DMS 273 treated with DMSO at 0.1 percent for 48 hours (cell line): ENCODE measurements at regions not wholly inside any gene's neighbourhood (a gene's known extent, or its start where the extent isn't known, plus 50 kb on each side); places are given as distances from the start of the nearest gene placed in this dataset.
"Not testable (repeated sequence)": the region's sequence is repeated elsewhere in the genome, so short reads cannot be mapped to it uniquely, and the experiment has no call there.

Experiments used
- DNase-seq: peaks from one replicate; lab custom pipeline; 2025; lab: John Stamatoyannopoulos, UW

DNA sequence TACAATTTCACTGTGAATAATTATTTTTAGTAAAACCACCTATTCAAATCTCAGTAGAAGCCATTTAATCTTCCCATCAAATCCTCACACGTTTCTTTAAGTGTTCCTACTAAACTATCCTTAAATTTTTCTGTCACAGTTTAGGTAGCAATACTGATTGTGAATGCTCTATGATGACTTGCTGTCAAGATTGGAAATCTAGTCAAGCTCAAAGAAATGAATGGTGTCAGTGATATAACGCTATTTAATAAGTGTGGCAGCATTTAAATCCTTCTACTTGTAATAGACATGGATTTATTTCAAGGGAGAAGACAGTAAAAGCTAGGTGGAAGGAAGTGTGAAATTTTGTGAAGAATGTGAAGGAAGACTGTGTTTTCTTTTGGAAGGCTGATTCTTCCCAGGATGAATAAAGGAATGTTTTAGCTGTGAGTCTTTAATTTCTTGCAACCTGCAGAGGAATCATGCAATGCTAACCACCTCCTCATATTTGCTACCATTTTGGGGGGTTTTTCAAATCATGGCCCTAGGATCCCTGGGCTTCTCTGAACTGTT lies 936.7 kb upstream of the NEGR1 start:
- no peak for DNase-seq

DNA sequence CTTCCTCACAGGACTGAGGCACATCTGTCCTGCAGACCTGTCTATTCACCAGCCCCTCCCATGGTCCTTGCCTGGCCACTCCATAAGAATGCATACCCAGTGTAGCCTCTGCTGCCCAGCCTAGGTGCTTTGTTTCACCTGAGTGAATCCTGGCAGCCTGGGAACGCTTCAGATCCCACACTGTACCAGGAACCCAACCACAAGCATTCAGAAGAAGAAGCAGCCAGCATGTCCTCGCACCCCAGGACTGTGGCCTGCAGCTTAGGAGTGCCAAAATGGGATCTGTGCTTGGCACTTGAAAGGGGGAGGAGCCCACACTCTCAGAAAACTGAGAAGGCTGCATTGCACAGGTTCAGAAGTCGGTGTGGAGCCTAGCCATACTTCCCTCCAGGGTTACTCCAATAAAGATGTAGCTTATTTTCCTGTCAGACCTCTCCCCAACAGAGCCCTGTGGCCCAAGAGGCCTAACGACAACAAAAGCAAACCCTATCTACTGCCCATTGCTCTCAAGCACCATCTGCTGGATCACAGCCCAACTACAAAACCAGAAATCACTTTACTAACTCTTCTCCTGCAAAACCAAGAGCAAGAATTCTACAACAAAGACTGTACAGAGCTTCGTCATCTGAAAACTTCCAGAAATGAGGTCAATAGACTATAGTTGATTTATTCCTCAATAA lies 923.1 kb upstream of the NEGR1 start:
- no peak for DNase-seq

DNA sequence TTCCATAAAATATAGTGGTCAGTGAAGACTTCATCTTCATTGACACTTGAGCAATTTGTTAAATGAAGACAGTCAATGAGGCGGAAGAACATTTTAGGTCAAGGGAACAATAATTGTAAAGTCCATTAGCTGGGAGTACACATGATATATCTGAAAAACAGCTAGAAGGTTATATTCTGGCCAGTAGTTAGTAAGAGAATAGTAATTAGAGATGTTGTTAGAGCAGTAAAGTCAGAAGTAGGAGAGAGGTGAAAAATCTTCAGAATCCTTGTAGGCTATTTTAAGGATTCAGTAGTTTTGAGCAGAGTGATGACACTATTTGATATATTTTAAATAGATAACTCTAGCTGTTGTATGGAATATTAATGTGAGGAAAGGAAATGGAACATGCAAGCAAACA lies 915.6 kb upstream of the NEGR1 start:
- no peak for DNase-seq

DNA sequence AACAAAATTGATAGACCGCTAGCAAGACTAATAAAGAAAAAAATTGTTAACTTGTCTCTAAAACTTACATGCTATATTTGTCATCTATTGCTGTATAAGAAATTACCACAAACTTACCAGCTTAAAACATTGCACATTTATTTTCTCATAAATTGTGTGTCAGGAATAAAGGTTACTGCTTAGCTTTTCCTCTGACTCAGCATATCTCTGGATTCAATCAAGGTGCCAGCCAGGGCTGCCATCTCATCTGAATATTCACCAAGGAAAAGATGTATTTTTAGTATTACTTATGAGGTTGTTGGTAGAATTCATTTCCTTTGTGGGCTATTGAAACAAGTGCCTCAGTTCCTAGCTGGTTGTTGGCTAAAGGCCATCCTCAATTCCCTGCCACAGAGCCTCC lies 912.6 kb upstream of the NEGR1 start:
- no peak for DNase-seq

DNA sequence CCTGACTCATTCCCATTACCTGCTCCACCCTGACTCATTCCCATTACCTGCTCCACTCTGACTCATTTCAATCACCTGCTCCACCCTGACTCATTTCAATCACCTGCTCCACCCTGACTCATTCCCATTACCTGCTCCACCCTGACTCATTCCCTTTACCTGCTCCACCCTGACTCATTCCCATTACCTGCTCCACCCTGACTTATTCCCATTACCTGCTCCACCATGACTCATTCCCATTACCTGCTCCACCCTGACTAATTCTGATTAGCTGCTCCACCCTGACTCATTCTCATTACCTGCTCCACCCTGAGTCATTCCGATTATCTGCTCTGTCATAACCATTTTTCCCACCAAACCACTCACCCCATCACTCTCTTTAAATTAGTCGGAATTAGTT lies 901.2 kb upstream of the NEGR1 start:
- DNase-seq: not testable (repeated sequence)

DNA sequence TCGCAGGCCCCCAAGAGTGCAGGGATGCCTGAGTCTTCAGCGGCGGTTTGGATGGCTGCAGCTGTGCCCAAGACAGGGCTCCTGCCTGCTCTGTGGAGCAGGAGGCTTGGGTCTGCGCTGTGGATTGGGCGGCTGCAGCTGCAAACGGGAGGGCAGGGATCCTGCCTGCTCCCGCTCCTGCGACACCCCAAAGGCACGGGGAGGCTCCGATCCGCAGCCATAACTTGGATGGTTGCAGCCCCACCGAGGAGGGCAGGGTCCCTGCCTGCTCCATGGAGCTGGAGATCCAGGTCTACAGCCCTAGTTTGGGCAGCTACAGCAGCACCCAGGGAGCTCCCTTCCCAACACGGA lies 898.8 kb upstream of the NEGR1 start:
- DNase-seq: no peak

DNA sequence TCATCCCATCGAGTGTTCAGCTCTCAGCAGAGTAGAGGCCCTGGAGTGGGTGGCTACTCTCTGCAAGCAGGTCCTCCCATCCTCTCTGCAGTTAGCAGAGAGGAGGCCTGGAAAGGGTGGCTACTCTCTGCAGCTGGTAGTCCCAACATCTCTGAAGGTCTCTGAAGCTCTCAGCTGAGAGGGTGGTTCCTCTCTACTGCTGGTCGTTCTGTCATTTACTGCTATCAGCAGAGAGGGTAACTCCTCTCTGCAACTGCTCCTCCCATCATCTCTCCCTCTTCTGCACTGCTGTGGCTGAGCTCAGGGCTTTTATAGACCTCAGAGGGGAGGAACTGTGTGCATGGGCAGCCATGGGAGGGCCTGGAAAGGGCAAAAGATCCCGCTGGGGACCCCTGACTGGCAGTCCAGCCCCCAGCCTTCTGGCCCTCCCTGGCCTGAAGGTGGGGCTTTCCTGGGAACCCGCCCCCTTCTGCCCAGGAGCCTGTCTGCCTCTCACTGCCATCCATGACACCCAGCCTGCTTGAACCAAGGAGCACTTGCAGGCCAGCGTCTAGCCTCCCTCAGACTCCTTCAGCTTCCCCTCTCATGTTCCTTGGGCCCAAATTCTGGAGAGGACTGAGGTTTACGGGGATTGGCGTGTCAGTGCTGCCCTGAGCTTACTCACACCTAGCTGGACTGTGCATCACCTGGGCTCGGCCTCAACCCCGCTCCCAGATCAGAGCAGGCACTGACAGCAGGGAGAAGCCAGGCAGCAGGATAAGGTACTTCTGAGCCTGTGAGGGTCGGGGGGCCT lies 898.3 kb upstream of the NEGR1 start:
- DNase-seq: no peak

DNA sequence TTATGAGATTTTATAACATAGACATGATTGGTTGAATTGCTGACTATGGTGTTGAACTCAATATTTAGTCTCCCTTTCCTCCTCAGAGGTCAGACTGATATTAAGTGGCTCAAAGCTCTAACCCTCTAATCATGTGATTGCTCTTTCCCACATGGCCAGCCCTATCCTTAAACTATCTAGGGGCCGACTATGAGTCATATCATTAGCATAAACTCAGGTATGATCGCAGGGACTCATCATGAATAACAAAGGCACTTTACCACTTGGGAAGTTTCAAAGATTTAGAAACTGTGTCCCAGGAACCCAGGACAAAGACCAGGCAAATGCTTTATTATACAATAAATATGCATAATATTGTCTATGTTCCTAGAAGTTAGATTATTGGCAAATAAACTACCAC lies 894.6 kb upstream of the NEGR1 start:
- DNase-seq: no peak

DNA sequence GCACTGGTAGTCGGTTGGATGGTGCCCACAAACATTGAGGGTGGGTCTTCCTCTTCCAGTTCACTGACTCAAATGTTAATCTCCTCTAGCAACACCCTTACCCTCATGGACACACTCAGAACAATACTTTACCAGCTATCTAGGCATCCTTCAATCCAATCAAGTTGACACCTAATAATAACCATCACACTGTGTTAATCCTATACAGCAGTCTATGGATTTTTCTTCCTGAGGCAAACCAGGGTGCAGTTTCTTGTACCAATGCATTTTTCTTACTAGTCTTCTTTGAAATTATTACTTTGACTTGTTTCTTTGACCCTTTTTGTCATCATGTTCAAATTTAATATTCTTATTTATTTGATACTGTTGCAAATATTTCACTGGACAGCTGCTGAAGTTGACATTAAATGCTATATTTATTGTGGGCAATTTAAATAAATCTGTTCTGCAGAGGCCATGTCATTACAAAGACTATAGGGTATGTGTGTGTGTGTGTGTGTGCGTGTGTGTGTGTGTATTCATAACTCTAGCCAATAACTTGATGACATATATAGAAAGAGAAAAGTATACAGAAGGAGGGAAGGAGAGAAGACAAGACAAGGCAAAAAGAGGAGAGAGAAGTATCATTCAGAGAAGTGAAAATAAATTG lies 884.8 kb upstream of the NEGR1 start:
- no peak for DNase-seq

DNA sequence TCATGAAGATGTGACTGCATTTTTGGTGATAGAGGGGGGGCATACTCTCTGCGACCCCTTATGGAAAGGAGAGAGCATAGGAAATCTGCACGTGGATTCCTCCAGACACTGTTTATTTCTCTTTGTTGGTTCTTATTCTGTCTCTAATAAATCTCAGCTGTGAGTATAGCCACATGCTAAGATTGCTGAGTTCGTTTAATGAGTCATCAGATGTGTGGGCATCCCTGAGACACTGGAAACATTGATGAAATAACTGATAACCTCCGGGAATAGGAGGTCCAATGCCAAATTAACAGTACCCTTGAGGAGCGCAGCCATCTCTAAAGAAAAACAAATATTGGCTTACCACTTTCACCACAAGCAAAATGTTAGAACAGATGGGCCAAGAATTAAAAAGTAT lies 880.2 kb upstream of the NEGR1 start:
- DNase-seq: no peak

DNA sequence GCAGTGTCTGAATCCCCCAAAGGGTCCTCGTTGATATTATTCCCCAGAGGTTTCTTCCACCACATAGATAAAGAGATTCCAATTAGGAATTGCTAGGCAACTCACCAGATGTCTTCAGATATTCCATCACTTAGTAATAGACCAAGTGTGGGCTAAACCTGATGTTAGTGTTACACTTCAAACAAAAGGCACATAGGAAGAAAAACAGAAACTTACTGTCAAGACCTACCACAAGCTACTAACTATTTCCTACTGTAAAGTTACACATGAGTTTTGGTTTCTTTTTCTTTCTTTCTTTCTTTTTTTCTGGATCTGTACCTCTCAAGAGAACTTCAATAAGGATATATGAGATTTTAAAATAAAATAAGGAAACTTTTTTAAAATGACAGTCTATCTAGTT lies 879.1 kb upstream of the NEGR1 start:
- DNase-seq: no peak

DNA sequence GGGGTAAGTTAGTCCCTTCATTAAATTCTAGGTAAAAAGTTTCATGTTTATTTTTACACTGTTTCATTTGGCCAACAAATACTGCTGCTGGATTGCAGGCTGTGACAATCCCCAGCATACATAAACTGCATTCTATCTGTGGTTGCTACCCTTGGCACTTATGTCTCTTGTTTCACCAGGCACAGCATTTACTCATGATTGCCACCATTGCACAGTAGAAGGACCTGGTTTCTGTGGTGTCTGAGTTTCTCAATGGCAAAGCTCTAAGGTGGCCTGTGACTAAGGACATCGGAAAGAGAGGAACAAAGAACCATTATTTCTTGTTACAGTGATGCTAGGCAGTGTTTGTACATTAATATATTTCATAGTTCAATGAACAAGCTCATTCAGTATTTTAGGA lies 878.4 kb upstream of the NEGR1 start:
- no peak for DNase-seq

DNA sequence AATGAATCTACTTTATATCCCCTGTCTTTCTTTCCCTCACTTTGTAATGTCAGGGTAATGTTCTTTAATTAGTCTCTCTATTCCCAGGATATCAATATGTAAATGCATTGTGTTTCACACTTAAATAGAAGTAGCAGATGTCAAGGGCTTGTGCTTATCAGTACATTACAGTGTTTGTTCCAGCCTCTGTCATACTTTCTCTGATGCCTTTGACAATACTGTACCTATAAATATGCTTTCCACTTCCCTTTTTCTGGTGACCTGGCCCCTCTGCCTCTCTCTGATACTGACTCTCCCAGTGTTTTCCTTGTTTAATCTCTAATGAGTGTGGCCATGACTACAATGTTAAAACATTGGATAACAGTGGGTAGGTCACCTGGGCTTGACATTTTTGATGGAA lies 862.0 kb upstream of the NEGR1 start:
- no peak for DNase-seq

DNA sequence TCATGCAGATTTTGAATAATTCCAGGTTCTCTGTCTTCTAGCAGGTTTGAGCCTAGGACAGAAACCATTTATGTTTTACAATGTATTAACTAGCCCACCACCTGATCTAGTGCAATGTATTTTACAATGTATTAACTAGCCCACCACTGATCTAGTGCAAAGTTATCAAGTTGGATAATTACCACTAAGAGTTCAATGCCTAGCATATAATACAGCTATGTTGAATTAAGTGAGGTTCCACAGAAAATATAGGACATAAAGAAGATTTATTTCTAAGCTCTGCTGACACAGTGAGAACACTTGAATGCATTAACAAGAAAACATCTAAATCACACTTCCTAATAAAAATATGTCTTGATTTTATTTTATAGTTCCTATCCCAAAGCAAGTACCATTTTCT lies 854.6 kb upstream of the NEGR1 start:
- no peak for DNase-seq

DNA sequence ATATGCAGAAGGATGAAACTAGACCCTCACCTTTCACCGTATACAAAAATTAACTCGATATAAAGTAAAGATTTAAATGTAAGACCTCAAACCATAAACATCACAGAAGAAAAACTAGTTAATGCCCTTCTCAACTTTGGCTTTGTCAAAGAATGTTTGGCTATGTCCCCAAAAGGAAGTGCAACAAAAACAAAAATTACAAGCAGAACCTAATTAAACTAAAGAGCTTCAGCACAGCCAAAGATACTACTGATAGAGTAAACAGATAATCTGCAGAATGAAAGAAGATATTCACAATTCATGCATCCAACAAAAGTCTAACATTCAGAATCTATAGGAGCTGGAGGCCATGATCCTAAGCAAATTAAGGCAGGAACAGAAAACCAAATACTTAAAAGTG lies 824.6 kb upstream of the NEGR1 start:
- DNase-seq: no peak

DNA sequence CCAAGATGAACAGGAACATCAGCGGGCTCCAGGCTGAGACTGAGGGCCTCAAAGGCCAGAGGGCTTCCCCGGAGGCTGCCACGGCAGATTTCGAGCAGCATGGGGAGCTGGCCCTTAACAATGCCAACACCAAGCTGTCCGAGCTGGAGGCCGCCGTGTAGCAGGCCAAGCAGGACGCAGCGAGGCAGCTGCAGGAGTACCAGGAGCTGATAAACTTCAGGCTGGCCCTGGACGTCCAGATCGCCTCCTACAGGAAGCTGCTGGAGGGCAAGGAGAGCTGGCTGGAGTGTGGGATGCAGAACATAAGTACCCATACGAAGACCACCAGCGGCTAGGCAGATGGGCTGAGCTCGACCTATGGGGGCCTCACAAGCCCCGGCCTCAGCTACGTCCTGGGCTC lies 823.4 kb upstream of the NEGR1 start:
- DNase-seq: no peak

DNA sequence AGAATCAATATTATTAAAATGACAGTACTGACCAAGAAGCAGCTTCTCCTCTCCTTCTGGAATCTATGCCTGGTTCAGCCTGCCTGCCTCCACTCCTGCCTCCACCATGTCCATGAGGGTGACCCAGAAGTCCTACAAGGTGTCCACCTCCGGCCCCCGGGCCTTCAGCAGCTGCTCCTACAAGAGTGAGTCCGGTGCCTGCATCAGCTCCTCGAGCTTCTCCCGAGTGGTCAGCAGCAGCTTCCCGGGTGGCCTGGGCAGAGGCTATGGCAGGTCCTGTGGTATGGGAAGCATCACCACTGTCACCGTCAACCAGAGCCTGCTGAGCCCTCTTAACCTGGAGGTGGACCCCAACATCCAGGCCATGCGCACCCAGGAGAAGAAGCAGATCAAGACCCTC lies 822.4 kb upstream of the NEGR1 start:
- DNase-seq: no peak

DNA sequence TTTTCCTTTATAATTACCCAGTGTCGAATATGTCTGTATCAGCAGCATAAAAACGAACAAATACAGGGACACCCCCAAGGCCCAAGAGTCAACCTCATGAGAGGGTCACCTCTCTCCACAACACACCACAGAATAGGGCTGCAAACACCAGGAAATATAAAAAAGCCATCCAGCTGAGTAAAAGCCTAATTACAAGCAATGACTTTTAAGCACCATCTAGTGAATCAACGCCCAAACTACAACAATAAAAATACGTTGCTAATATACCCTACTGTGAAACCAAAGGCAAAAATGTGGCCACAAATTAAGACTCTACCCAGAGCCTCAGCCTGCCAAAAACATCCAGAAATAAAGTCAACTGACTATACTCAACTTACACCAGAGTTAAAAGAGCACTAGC lies 817.9 kb upstream of the NEGR1 start:
- DNase-seq: no peak

DNA sequence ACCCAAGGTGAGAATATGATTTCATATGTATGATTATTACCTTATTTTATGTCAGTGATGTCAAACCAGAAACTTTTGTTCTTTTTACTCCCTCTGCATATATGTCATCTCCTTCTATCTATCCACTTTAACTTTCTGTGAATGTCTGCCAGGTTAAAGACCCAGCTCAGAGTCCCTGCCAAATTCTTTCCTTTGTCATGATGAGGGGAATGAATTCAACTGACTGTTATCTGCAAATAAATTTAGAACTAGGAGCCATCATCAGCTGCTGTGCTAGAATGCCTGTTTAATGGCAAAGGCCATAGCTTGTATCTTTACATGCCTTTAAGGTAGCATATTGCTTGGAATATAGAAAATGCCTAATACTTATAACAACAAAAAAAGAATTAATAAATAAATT lies 815.6 kb upstream of the NEGR1 start:
- DNase-seq: no peak

DNA sequence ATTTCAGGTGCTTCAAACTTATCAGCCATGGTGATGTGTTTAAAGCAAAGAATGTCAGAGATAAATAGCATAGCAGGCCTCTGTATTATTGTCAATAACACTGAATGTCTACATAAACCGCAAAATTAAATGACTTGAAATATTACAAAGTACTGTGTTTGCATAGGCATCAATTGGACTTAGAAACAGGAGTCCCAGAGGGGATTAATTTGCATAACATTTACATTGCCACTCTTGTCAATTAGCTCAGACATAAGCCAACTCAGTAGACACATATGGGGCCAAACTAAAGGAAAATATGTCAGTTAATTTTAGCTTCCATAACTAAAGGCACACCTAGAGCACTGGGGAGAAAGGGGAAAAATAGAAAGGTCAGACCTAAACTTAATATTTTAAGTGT lies 814.5 kb upstream of the NEGR1 start:
- DNase-seq: no peak

DNA sequence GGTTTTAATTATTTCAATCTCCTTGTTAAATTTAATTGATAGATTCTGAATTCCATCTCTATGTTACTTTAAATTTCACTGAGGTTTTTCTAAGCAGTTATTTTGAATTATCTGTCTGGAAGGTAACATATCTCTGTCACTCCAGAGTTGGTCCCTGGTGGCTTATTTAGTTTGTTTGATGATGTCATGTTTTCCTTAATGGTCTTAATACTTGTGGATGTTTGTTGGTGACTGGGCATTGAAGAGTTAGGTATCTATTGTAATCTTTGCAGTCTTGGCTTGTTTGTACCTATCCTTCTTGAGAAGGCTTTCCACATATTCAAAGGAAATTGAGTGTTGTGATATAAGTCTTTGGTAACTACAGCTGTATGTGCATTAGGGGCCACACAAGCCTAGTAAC lies 810.0 kb upstream of the NEGR1 start:
- no peak for DNase-seq

DNA sequence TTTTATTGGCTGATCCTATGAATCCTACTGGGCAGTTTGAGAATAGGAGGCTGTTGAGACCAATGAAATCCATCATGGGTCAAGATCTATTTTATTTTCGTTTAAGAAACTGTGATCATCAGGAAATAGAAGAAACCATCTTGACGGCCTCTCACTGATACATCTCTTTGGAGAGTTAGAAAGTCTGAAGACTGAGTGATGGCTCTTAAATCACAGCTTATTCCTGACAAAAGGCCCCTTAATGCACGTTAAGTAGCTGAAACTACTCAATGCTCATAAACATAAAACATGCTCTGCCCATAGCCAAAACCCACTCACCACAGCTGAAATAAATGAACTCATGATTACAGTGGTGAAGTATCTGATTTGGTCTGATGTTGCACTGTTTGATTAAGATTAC lies 784.5 kb upstream of the NEGR1 start:
- DNase-seq: no peak

DNA sequence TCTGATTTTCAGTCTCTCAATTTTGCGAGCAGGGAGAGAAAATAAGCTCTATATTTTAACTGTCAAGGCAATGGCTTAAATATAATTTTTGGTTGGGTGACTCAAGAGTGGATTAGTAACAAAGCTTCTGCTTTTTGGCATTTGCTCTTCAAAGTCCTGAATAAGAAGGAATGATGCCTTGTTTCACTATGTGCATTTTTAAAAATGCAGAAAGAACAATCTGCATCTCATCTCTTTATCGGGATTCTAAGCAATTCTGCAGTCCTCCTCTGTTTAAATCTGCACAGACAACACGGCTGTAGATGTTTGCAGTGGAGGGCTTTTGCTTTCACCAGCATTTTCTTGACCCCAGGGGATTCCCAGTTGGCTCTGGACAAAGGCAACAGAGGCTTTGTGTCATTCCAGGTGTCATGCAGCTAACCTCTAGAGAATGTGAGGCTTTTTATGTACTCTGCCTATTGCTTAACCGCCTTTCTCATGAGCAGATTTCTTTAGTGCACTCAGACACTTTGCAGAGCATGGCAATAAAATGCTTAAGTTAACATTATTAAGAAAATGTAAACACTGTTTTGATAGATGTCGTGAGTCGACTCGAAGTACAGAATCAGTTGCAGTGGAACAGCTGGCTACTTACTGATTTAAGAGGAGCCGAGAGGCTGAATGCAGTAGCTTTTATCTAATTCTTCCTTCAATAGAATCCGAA lies 783.2 kb upstream of the NEGR1 start:
- DNase-seq: no peak
